ENCODE measurements at regions not wholly inside any gene's neighbourhood (a gene's known extent, or its start where the extent isn't known, plus 50 kb on each side); places are given as distances from the start of the nearest gene placed in this dataset.
"Not testable (repeated sequence)": the region's sequence is repeated elsewhere in the genome, so short reads cannot be mapped to it uniquely, and the experiment has no call there.

- no peak for DNase-seq
These were observed 125.0 kb upstream of the ATP2B1 start for GRCh38 chr12:89833337-89834252.

- no peak for DNase-seq
These were observed 123.7 kb upstream of the ATP2B1 start for GRCh38 chr12:89832336-89832735.

- no peak for DNase-seq
These were observed 122.9 kb upstream of the ATP2B1 start for GRCh38 chr12:89831310-89832095.

GRCh38 chr12:89829434-89829975, 120.9 kb upstream of the ATP2B1 start:
- no peak for DNase-seq

- no peak for DNase-seq
These were observed 119.9 kb upstream of the ATP2B1 start for GRCh38 chr12:89828575-89828974.

GRCh38 chr12:89827592-89827991, 119.0 kb upstream of the ATP2B1 start:
- DNase-seq = no peak

- no peak for DNase-seq
These were observed 117.8 kb upstream of the ATP2B1 start for GRCh38 chr12:89826468-89826867.

GRCh38 chr12:89825591-89826449, 117.2 kb upstream of the ATP2B1 start:
- no peak for DNase-seq

DNA sequence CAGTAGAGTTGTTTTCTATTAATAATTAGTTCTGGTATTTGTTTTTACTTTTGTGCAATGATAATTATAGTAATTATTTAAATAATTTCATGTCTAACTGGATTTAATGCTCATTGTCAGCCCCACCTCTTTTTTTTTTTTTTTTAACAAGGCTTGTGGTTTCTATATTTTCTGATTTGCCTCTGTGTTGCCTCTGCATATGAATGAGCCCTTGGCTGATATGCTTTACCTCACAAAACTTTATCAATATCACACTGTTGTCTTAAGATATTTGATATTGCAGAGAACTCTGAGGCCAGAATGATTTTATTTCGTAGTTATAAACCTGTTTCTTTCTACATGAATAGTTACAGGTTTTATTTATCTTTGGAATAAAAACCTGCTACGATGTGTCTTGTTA, 116.2 kb upstream of the ATP2B1 start:
- DNase-seq = no peak

GRCh38 chr12:89822992-89823391, 114.4 kb upstream of the ATP2B1 start:
- not testable (repeated sequence) for DNase-seq

DNA sequence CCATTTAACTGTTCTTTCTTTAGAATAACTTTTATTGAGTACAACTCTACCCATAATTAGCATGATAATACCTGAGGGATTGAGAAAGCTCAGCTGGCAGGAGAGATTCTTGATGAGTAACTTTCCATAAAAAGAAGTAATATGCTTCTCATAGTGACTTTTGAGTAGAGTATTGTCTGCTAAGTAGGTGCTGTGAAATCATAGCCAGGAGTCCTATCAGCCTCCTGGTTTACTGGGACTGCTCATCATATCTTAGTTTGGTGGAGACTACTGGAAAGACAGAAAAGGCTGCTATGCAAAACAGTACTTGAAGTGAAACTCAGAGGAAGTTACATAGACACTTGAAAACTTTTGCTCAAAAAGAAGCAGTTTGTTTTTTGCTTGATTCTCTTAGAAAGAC, 113.3 kb upstream of the ATP2B1 start:
- DNase-seq = no peak

GRCh38 chr12:89817501-89818226, 109.0 kb upstream of the ATP2B1 start:
- DNase-seq = no peak

DNA sequence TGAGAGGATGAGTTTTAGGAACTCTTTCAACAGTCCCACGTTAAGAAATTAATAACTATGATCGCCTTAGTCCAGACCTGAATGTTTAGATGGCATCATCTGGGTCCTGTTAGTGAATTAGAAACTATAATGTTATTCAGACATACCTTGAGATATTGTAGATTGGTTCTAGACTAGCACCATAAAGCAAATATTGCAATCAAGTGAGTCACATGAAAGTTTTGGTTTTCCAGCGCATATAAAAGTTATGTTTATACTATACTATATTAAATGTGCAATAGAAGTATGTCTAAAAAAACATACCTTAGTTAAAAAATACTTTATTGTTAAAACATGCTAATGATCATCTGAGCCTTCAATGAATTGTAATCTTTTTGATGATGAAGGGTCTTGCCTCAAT, 106.6 kb upstream of the ATP2B1 start:
- no peak for DNase-seq

DNA sequence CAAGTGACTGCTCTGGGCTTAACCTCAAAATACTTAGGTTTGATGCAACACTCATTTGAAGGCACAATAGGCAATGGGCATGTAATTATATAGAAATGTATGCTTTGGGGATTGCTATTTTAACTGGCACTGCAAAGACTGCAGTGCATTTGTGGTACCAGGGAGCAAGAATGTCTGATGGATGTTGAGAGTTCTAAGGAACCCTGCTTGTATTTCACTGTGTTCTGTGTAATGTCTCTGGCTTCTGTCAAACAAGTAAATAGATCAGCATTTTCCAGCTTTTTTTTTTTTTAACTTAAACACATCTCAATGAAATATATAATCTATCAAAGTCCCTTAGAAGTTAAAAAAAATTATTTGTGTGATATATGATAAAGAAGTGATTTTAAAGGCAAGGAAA, 94.8 kb upstream of the ATP2B1 start:
- DNase-seq = no peak

GRCh38 chr12:89801284-89801683, 92.6 kb upstream of the ATP2B1 start:
- DNase-seq = no peak

- no peak for DNase-seq
These were observed 91.8 kb upstream of the ATP2B1 start for GRCh38 chr12:89800435-89800834.

GRCh38 chr12:89799316-89799715, 90.7 kb upstream of the ATP2B1 start:
- no peak for DNase-seq

DNA sequence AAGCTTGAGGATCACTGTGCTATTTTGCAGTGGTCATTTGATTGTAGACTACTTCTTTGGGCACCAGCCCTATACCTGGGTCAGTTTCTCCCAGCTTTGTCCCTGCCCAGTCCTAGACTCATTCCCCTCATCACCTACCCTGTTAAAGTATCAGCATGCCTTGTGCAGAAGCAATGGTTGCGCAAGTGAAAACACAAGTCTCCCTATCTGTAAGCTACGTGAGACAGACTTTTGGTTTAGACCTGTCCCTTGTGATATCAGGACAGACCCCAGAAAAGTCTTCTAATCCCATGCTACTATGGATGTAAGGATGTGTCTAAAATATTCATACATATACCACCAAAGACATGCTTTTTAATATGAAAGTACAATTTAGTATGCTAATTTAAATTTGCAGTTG, 88.8 kb upstream of the ATP2B1 start:
- no peak for DNase-seq

DNA sequence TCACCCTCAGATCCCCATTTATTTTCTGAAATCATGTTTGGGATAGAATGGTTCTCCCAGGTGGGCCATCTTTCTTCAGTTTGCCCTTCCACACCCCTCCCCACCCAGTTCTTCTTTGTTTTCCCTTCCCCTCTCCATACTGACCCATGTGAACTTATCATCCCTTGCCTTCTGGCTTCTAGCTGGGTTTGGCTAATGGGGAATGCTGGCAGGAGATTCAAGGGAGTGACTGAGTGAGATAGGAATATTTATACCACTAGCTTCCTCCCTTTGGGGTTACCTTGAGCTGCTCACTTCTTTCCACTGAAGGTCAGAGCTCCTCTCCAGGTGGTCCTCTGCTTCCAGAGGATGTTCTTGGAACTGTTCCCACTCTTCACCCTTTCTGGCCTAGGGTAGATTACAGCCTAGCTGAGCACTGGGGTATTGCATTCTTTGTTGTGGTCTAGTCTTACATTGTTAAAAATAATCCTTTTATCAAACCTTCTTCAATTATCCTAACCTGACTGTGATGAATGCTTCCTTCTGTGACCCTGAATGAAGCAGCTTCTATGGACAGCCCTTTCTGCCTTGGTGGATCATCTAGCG, 88.3 kb upstream of the ATP2B1 start:
- no peak for DNase-seq

GRCh38 chr12:89793946-89794345, 85.3 kb upstream of the ATP2B1 start:
- DNase-seq = no peak

DNA sequence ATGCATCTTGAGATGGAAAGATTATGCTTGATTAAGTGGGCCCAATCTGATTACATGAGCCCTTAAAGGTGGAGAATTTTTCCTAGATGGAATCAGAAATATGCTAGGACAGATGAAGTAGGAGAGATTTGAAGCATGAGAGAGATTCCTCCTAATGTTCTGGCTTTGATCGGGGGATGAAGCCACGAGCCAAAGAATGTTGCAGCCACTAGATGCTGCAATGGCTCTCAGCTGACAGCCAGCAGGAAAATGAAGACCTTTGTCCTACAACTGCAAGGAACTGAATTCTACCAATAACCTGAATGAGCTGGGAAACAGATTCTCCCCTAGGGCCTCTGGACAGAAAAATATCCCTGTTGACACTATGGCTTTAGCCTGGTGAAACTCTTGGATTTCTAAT, 82.6 kb upstream of the ATP2B1 start:
- no peak for DNase-seq

- no peak for DNase-seq
These were observed 81.2 kb upstream of the ATP2B1 start for GRCh38 chr12:89789862-89790261.

Measured in CD4-positive, alpha-beta T cell treated with Interleukin-6 for 4 hours (primary cell).